Natural killer cell (primary cell): ENCODE measurements at regions not wholly inside any gene's neighbourhood (a gene's known extent, or its start where the extent isn't known, plus 50 kb on each side); places are given as distances from the start of the nearest gene placed in this dataset.

ENCODE experiments used
- ATAC-seq, 3 donors: fragments of 150-1000 bp in 2 of 3; fragments of 200-7000 bp in 1 of 3; cut with Tn5 transposase; 1 replicate in 1 of 3; 2 replicates in 2 of 3; pipeline ENCODE4 v1.10.0; 2021; ENCODE audit warnings: mild to moderate bottlenecking in 2 of 3, moderate library complexity in 2 of 3
- DNase-seq, 2 donors: peaks; one replicate each; pipeline versions ENCODE4 v3.0.0 to v3.0.0-alpha.2; 2013 to 2021; ENCODE audit warnings: mixed read lengths in 1 of 2
- H3K27ac ChIP-seq: one replicate; pipeline ENCODE4 v1.5.1; 2013; ENCODE audit warnings: mild to moderate bottlenecking, low read length
- H3K27me3 ChIP-seq: one replicate; pipeline ENCODE4 v1.6.1; 2013; ENCODE audit warnings: low read length; ENCODE audit not compliant: control insufficient read depth, insufficient read depth
- H3K36me3 ChIP-seq: one replicate; pipeline ENCODE4 v1.6.1; 2013; ENCODE audit warnings: low read length; ENCODE audit not compliant: control insufficient read depth, insufficient read depth
- H3K4me1 ChIP-seq: one replicate; pipeline ENCODE4 v1.6.1; 2013; ENCODE audit warnings: low read length; ENCODE audit not compliant: control insufficient read depth, insufficient read depth
- H3K4me3 ChIP-seq: one replicate; pipeline ENCODE4 v1.5.1; 2013; ENCODE audit warnings: low read length
- H3K9me3 ChIP-seq: one replicate; pipeline ENCODE4 v1.6.1; 2013; ENCODE audit warnings: low read length; ENCODE audit not compliant: control insufficient read depth, insufficient read depth
- H3K27ac Mint-ChIP-seq, 2 donors: one replicate each; pipeline ENCODE4 v1.8.0; 2022; ENCODE audit warnings: mild to moderate bottlenecking in 2 of 2, mixed read lengths in 2 of 2, moderate library complexity in 1 of 2
- H3K27me3 Mint-ChIP-seq, 2 donors: one replicate each; pipeline ENCODE4 v1.8.0; 2022; ENCODE audit warnings: low read depth in 2 of 2, mixed read lengths in 2 of 2
- H3K36me3 Mint-ChIP-seq: one replicate; pipeline ENCODE4 v1.8.0; 2022; ENCODE audit warnings: mixed read lengths
- H3K4me1 Mint-ChIP-seq, 2 donors: one replicate each; pipeline ENCODE4 v1.8.0; 2022; ENCODE audit warnings: mixed read lengths in 2 of 2
- H3K4me3 Mint-ChIP-seq: one replicate; pipeline ENCODE4 v1.8.0; 2022; ENCODE audit warnings: mild to moderate bottlenecking, moderate library complexity, mixed read lengths
- H3K9me3 Mint-ChIP-seq, 2 donors: one replicate each; pipeline ENCODE4 v1.8.0; 2022; ENCODE audit warnings: mixed read lengths in 2 of 2
- CTCF ChIP-seq: fragments of 200-600 bp; IDR thresholded peaks from one replicate; pipeline ENCODE4 v1.8.0; 2022; ENCODE audit warnings: antibody characterized with exemption
- WGBS: methylation state at CpG from one replicate; pipeline ENCODE4 v1.1.7; 2013; ENCODE audit warnings: missing lambda C conversion rate; ENCODE audit not compliant: insufficient coverage; 5-methylcytosine and 5-hydroxymethylcytosine counted together
- intact Hi-C: fragments of 100-400 bp; cut with micrococcal nuclease; formaldehyde crosslinking; loops from one replicate; pipeline ENCODE4 v1.14.2; 2022

DNA sequence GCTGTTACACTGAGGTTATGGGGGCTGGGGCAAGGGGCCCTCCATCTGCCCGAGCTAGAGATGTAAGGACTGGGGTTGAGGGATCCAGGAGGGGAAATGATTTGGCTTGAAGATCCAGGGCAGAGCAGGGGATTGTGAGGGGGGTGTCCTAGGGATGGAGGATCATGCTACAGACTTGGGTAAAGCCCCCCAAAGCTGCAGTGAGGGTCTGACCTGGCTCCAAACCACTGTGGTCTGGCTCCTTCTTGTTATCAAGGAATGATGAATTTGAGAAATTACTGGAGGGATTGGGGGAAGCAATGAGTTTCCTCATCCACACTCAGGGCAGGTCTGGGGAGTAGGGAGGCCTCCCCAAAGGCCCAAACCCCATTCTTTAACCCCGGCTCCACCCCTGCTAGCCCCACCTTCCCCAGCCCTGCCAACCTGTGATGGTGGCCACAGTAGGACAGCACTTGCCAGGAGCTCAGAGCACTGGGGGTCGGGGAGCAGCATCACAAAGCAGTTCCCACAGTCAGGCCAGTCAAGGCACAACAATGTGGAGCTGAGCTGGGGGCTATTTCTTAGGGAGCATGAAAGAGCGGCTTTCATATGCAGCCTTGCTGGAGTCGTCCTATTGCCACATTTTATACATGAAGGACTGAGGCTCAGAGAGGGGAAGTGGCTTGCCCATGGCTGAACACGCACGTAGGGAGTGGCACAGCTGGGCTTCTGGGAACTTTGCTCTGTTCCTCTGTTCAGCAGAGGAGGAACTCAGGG, 165.5 kb downstream of the EFNB1 start:
- Histone ChIP-seq H3K36me3 (no peaks in the 10 kb centered on the region), H3K27ac (no peak overlapping the region), H3K9me3 (no peaks in the 10 kb centered on the region), H3K4me3 (no peak overlapping the region), H3K4me1 (no peaks in the 10 kb centered on the region), H3K27me3 (no peaks in the 10 kb centered on the region)
- H3K4me1 Mint-ChIP-seq, result no peaks in the 10 kb centered on the region
- no peak for ATAC-seq
- H3K36me3 Mint-ChIP-seq, result no peaks in the 10 kb centered on the region
- H3K27ac Mint-ChIP-seq, result no peak overlapping the region
- TF ChIP-seq CTCF, result no peak
- H3K27me3 Mint-ChIP-seq, result peaks cover 3 to 18% of the 10 kb centered on the region in 2 donors
- 52% methylated on average over 6 of the region's 7 CpGs for WGBS
- H3K4me3 Mint-ChIP-seq, result no peak overlapping the region
- no peak for DNase-seq
- intact Hi-C loops, result no loop called here
- H3K9me3 Mint-ChIP-seq, result no peaks in the 10 kb centered on the region

GRCh38 chrX:68992821-68993397, 164.1 kb downstream of the EFNB1 start:
- Histone ChIP-seq H3K9me3 (no peaks in the 10 kb centered on the region), H3K36me3 (no peaks in the 10 kb centered on the region), H3K4me3 (no peak overlapping the region), H3K4me1 (no peaks in the 10 kb centered on the region), H3K27ac (no peak overlapping the region), H3K27me3 (no peaks in the 10 kb centered on the region)
- ATAC-seq, result no peak
- no peaks in the 10 kb centered on the region for H3K9me3 Mint-ChIP-seq
- peaks cover 3 to 18% of the 10 kb centered on the region in 2 donors for H3K27me3 Mint-ChIP-seq
- 98% methylated on average over 6 of the region's 7 CpGs for WGBS
- no peak for DNase-seq
- no peaks in the 10 kb centered on the region for H3K36me3 Mint-ChIP-seq
- intact Hi-C loops, result no loop called here
- no peak overlapping the region for H3K27ac Mint-ChIP-seq
- TF ChIP-seq CTCF, result no peak
- H3K4me3 Mint-ChIP-seq, result no peak overlapping the region
- H3K4me1 Mint-ChIP-seq, result no peaks in the 10 kb centered on the region

DNA sequence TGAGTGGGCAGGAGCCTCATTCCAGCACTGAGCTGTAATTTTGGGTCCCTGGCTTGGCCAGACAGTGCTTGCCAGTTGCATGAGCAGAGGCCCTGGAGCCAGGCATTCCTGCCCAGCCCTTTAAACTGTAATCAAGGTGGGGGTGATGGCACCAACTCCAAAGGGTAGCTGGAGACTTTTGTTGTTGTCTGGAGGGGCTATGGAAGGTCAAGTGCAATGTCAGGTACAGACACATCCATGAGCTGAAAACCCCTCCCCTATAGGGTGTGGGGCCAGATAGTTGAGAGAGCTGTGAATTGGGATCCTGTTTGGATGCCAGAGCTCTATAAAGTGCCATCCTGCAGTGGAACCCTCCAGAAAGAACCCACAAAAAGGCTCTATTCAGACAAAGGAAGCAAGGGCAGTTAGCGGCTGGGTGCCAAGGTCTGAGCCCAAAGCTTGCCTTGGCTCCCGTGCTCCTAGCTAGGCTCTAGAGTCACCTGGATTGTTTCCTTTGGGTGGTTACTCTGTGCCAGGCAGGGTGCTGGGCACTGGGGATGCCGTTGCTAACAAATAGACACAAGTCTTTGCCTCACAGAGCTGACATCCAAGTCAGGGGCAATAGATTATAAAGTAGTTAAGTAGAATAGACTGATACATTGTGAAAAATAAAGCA, 163.0 kb downstream of the EFNB1 start:
- Histone ChIP-seq H3K36me3 (no peaks in the 10 kb centered on the region), H3K4me3 (no peak overlapping the region), H3K27me3 (no peaks in the 10 kb centered on the region), H3K27ac (no peak overlapping the region), H3K4me1 (no peaks in the 10 kb centered on the region), H3K9me3 (no peaks in the 10 kb centered on the region)
- H3K36me3 Mint-ChIP-seq, result no peaks in the 10 kb centered on the region
- H3K4me3 Mint-ChIP-seq, result no peak overlapping the region
- intact Hi-C loops, result no loop called here
- no peak overlapping the region for H3K27ac Mint-ChIP-seq
- no peaks in the 10 kb centered on the region for H3K4me1 Mint-ChIP-seq
- TF ChIP-seq CTCF, result no peak
- H3K27me3 Mint-ChIP-seq, result peaks cover 6 to 10% of the 10 kb centered on the region in 2 donors
- WGBS, result 79% methylated on average over 3 of the region's 3 CpGs
- H3K9me3 Mint-ChIP-seq, result no peaks in the 10 kb centered on the region
- ATAC-seq, result no peak
- no peak for DNase-seq
